Esophagus squamous epithelium (tissue), 4 donors: ENCODE measurements at regions not wholly inside any gene's neighbourhood (a gene's known extent, or its start where the extent isn't known, plus 50 kb on each side); places are given as distances from the start of the nearest gene placed in this dataset.

Experiments
- CTCF ChIP-seq, 6 experiments: fragments of 450-650 bp in 4 of 6; fragments of 200-600 bp in 2 of 6; sonication (generic) in 2 of 6; IDR thresholded peaks; one replicate each; pipeline ENCODE4 v1.5.1; 2016 to 2019; ENCODE audit warnings: antibody characterized with exemption in 6 of 6, mild to moderate bottlenecking in 4 of 6, moderate library complexity in 4 of 6
- POLR2A ChIP-seq, 4 donors: fragments of 450-650 bp; IDR thresholded peaks; one replicate each; pipeline ENCODE4 v1.6.1; 2017; ENCODE audit warnings: antibody characterized with exemption in 4 of 4, mild to moderate bottlenecking in 4 of 4, moderate library complexity in 3 of 4

GRCh38 chr1:29912425-29912824 is 676.1 kb downstream of the PTPRU start:
- TF ChIP-seq POLR2A (IDR thresholded peaks at IDR 0.05): no peak
- peak in 1 of 6 experiments; percentile 30 for TF ChIP-seq CTCF (IDR thresholded peaks at IDR 0.05)
